Activated T-helper 1 cell treated with Interleukin-2 at 50 U/mL for 16 hours (primary cell): ENCODE measurements at regions not wholly inside any gene's neighbourhood (a gene's known extent, or its start where the extent isn't known, plus 50 kb on each side); places are given as distances from the start of the nearest gene placed in this dataset.

ENCODE experiments used
- DNase-seq: peaks from one replicate; pipeline ENCODE4 v3.0.0-alpha.2; 2020; ENCODE audit warnings: low read depth

- no peak for DNase-seq
Measured at GRCh38 chr15:69530991-69531664, 78.5 kb downstream of the RPLP1 start.

- DNase-seq = no peak
Measured at GRCh38 chr15:69531665-69532027, 79.0 kb downstream of the RPLP1 start.

GRCh38 chr15:69532066-69532465 lies 79.4 kb downstream of the RPLP1 start:
- no peak for DNase-seq

- DNase-seq = no peak
Measured at GRCh38 chr15:69532856-69533255, 80.2 kb downstream of the RPLP1 start.

GRCh38 chr15:69533522-69533921 lies 80.9 kb downstream of the RPLP1 start:
- DNase-seq = no peak

GRCh38 chr15:69535101-69535638 lies 82.6 kb downstream of the RPLP1 start:
- DNase-seq = no peak

- no peak for DNase-seq
Measured at GRCh38 chr15:69535998-69536397, 83.4 kb downstream of the RPLP1 start.

GRCh38 chr15:69536726-69537512 lies 84.3 kb downstream of the RPLP1 start:
- no peak for DNase-seq

- no peak for DNase-seq
Measured at GRCh38 chr15:69537901-69538300, 85.3 kb downstream of the RPLP1 start.

GRCh38 chr15:69538379-69538778 lies 85.8 kb downstream of the RPLP1 start:
- DNase-seq = no peak

- no peak for DNase-seq
Measured at GRCh38 chr15:69539345-69539744, 86.7 kb downstream of the RPLP1 start.

GRCh38 chr15:69540622-69541021 lies 88.0 kb downstream of the RPLP1 start:
- DNase-seq = no peak

GRCh38 chr15:69542028-69542427 lies 89.4 kb downstream of the RPLP1 start:
- no peak for DNase-seq

GRCh38 chr15:69543681-69544364 lies 91.2 kb downstream of the RPLP1 start:
- DNase-seq = no peak

- DNase-seq = no peak
Measured at GRCh38 chr15:69544365-69545113, 91.9 kb downstream of the RPLP1 start.

- DNase-seq = no peak
Measured at GRCh38 chr15:69546182-69546581, 93.6 kb downstream of the RPLP1 start.

GRCh38 chr15:69548395-69549180 lies 96.0 kb downstream of the RPLP1 start:
- no peak for DNase-seq

- no peak for DNase-seq
Measured at GRCh38 chr15:69551391-69552056, 98.9 kb downstream of the RPLP1 start.

- DNase-seq = no peak
Measured at GRCh38 chr15:69552057-69552815, 99.6 kb downstream of the RPLP1 start.

- DNase-seq = no peak
Measured at GRCh38 chr15:69553686-69554085, 101.1 kb downstream of the RPLP1 start.
